HepG2 (cell line): ENCODE measurements at regions not wholly inside any gene's neighbourhood (a gene's known extent, or its start where the extent isn't known, plus 50 kb on each side); places are given as distances from the start of the nearest gene placed in this dataset.

ENCODE experiments used
- ATF5 ChIP-seq: sonication (generic); formaldehyde crosslinking; IDR thresholded peaks from 2 replicates; pipeline ENCODE4 v1.4.0; 2020; ENCODE audit warnings: mild to moderate bottlenecking, low read depth, missing genetic modification reagents
- HNRNPH1 ChIP-seq: fragments of 200-400 bp; formaldehyde crosslinking; optimal IDR thresholded peaks from 2 replicates; pipeline ENCODE3; 2017; ENCODE audit warnings: mild to moderate bottlenecking, low read depth, low read length
- KDM5A ChIP-seq: fragments of 200-600 bp; sonication (generic); IDR thresholded peaks from 2 replicates; pipeline ENCODE4 v1.7.0; 2018; ENCODE audit warnings: antibody characterized with exemption, mild to moderate bottlenecking, low read length, borderline replicate concordance
- NONO ChIP-seq, 2 experiments: fragments of 450-650 bp in 1 of 2; sonication (generic) in 1 of 2; formaldehyde crosslinking in 1 of 2; IDR thresholded peaks in 1 of 2; conservative IDR thresholded peaks in 1 of 2; 2 replicates each; pipeline versions ENCODE4 v1.6.1 to v1.8.0; 2017 to 2022; ENCODE audit warnings: mild to moderate bottlenecking in 1 of 2, missing genetic modification reagents in 1 of 2, moderate library complexity in 1 of 2
- RBM22 ChIP-seq: fragments of 200-400 bp; formaldehyde crosslinking; optimal IDR thresholded peaks from 2 replicates; pipeline ENCODE3; 2017; ENCODE audit warnings: mild to moderate bottlenecking, low read length, moderate library complexity
- RBM39 ChIP-seq: fragments of 200-400 bp; formaldehyde crosslinking; IDR thresholded peaks from one replicate; pipeline ENCODE4 v1.6.1; 2018; ENCODE audit warnings: antibody characterized with exemption, mild to moderate bottlenecking, low read depth, low read length; ENCODE audit not compliant: poor library complexity, severe bottlenecking
- SAFB2 ChIP-seq: sonication (generic); formaldehyde crosslinking; IDR thresholded peaks from 2 replicates; pipeline ENCODE4 v1.5.1; 2020; ENCODE audit warnings: missing genetic modification reagents, low read depth, mild to moderate bottlenecking, borderline replicate concordance
- SNAPC2 ChIP-seq: sonication (generic); formaldehyde crosslinking; IDR thresholded peaks from 2 replicates; pipeline ENCODE4 v1.8.1; 2022; ENCODE audit warnings: mild to moderate bottlenecking, missing genetic modification reagents
- SOX13 ChIP-seq, 3 experiments: fragments of 450-650 bp in 1 of 3; sonication (generic) in 1 of 3; formaldehyde crosslinking in 1 of 3; IDR thresholded peaks in 2 of 3; conservative IDR thresholded peaks in 1 of 3; 2 replicates each; pipeline versions ENCODE4 v1.5.0 to v1.6.1; 2016 to 2020; ENCODE audit warnings: antibody characterized with exemption in 1 of 3, mild to moderate bottlenecking in 1 of 3, missing compliant biosample characterization in 1 of 3, missing genetic modification reagents in 1 of 3, moderate library complexity in 1 of 3
- SOX5 ChIP-seq: IDR thresholded peaks from 2 replicates; pipeline ENCODE4 v1.6.1; 2016; ENCODE audit warnings: borderline replicate concordance
- SRSF1 ChIP-seq: fragments of 200-400 bp; formaldehyde crosslinking; optimal IDR thresholded peaks from 2 replicates; pipeline ENCODE3; 2017; ENCODE audit warnings: mild to moderate bottlenecking, low read depth, low read length, moderate library complexity
- TSC22D2 ChIP-seq: sonication (generic); formaldehyde crosslinking; IDR thresholded peaks from 2 replicates; pipeline ENCODE4 v1.5.1; 2020; ENCODE audit warnings: missing genetic modification reagents, mild to moderate bottlenecking, borderline replicate concordance
- U2AF2 ChIP-seq: fragments of 200-400 bp; formaldehyde crosslinking; IDR thresholded peaks from 2 replicates; pipeline ENCODE4 v1.6.1; 2017; ENCODE audit warnings: low read depth, mild to moderate bottlenecking, low read length
- XBP1 ChIP-seq: sonication (generic); formaldehyde crosslinking; IDR thresholded peaks from 2 replicates; pipeline ENCODE4 v1.5.0; 2020; ENCODE audit warnings: missing genetic modification reagents
- ZNF142 ChIP-seq: sonication (generic); formaldehyde crosslinking; IDR thresholded peaks from 2 replicates; pipeline ENCODE4 v1.4.0; 2020; ENCODE audit warnings: missing genetic modification reagents
- ZNF260 ChIP-seq: sonication (generic); formaldehyde crosslinking; IDR thresholded peaks from 2 replicates; pipeline ENCODE4 v1.4.0; 2020; ENCODE audit warnings: missing genetic modification reagents, low read depth, mild to moderate bottlenecking, borderline replicate concordance
- ZNF296 ChIP-seq: sonication (generic); formaldehyde crosslinking; conservative IDR thresholded peaks from 2 replicates; pipeline ENCODE4 v1.5.0; 2020; ENCODE audit warnings: mild to moderate bottlenecking, missing genetic modification reagents
- ZNF512B ChIP-seq: sonication (generic); formaldehyde crosslinking; IDR thresholded peaks from 2 replicates; pipeline ENCODE4 v1.5.1; 2020; ENCODE audit warnings: missing genetic modification reagents, mild to moderate bottlenecking, borderline replicate concordance

GRCh38 chr13:40336228-40337221, 329.9 kb downstream of the FOXO1 start (continued):
- TF ChIP-seq ZNF142 (CRISPR knock-in tag), result no peak
- TF ChIP-seq TSC22D2 (CRISPR knock-in tag), result no peak
- TF ChIP-seq SNAPC2 (CRISPR knock-in tag), result peak; percentile 48; the same call in 1 of the 2 replicates
- TF ChIP-seq RBM39, result no peak
- TF ChIP-seq SOX13 (IDR thresholded peaks at IDR 0.05), result peak; percentile 78
- peak in 1 of 2 experiments; percentile 89; a peak in 2 of 4 replicates for TF ChIP-seq SOX13 (CRISPR knock-in tag; conservative IDR thresholded peaks at IDR 0.05 in 1 of 2, IDR thresholded peaks at IDR 0.05 in 1 of 2)
- no peak for TF ChIP-seq ZNF296 (CRISPR knock-in tag)
- TF ChIP-seq XBP1 (CRISPR knock-in tag), result no peak
- no peak for TF ChIP-seq KDM5A
- no peak for TF ChIP-seq U2AF2
- no peak for TF ChIP-seq RBM22
- TF ChIP-seq SAFB2 (CRISPR knock-in tag), result no peak
- TF ChIP-seq SOX5 (CRISPR knock-in tag), result peak; percentile 87
- TF ChIP-seq HNRNPH1, result no peak
- TF ChIP-seq ATF5 (CRISPR knock-in tag), result no peak
- TF ChIP-seq ZNF260 (CRISPR knock-in tag), result no peak
- no peak for TF ChIP-seq NONO (IDR thresholded peaks at IDR 0.05)
- TF ChIP-seq NONO (CRISPR knock-in tag; conservative IDR thresholded peaks at IDR 0.05), result 0 out of 2 replicates have a peak, but pooled peaks have one; percentile 33
- no peak; the same call in 1 of the 2 replicates for TF ChIP-seq ZNF512B
- TF ChIP-seq SRSF1, result no peak
